B cell (primary cell): ENCODE measurements at regions not wholly inside any gene's neighbourhood (a gene's known extent, or its start where the extent isn't known, plus 50 kb on each side); places are given as distances from the start of the nearest gene placed in this dataset.

Experiments
- ATAC-seq: fragments of 200-7000 bp; cut with Tn5 transposase; one replicate; pipeline ENCODE4 v1.10.0; 2021; ENCODE audit warnings: low read depth, mild to moderate bottlenecking, moderate number of reproducible peaks, moderate library complexity
- CTCF ChIA-PET: fragments of 350-600 bp; sonication (Branson Sonifier 250); formaldehyde crosslinking; loops from one replicate; lab custom pipeline; 2021; ENCODE audit warnings: antibody characterized with exemption, inconsistent platforms; lab: Charles Lee
- POLR2A ChIA-PET: fragments of 350-600 bp; sonication (Branson Sonifier 250); formaldehyde crosslinking; loops from one replicate; lab custom pipeline; 2021; ENCODE audit warnings: antibody characterized with exemption; lab: Charles Lee
- DNase-seq: peaks from one replicate; pipeline ENCODE4 v3.0.0; 2013
- H2AFZ ChIP-seq: 2 replicates; pipeline ENCODE4 v1.6.1; 2012; ENCODE audit warnings: mild to moderate bottlenecking, low read depth, low read length; ENCODE audit not compliant: insufficient read depth, poor library complexity, severe bottlenecking
- H3K27ac ChIP-seq, 2 donors: 1 replicate in 1 of 2; 2 replicates in 1 of 2; pipeline ENCODE4 v1.5.1; 2012 to 2013; ENCODE audit warnings: low read length in 2 of 2, mild to moderate bottlenecking in 2 of 2, moderate library complexity in 1 of 2
- H3K27me3 ChIP-seq, 4 experiments: fragments of 200-600 bp in 1 of 4; sonication (generic) in 1 of 4; replicated peaks in 1 of 4; 1 replicate in 2 of 4; 2 replicates in 2 of 4; pipeline versions ENCODE4 v1.6.1 to v1.7.0; 2013 to 2016; ENCODE audit warnings: low read length in 3 of 4, mild to moderate bottlenecking in 2 of 4, mixed read lengths in 1 of 4, moderate library complexity in 1 of 4; ENCODE audit not compliant: insufficient read depth in 4 of 4, control insufficient read depth in 3 of 4; ENCODE audit errors: control extremely low read depth in 1 of 4
- H3K36me3 ChIP-seq, 2 experiments: replicated peaks in 1 of 2; 1 replicate in 1 of 2; 2 replicates in 1 of 2; pipeline versions ENCODE4 v1.6.1 to v1.7.1; 2013; ENCODE audit warnings: low read length in 1 of 2; ENCODE audit not compliant: insufficient read depth in 2 of 2, control insufficient read depth in 1 of 2; ENCODE audit errors: control extremely low read depth in 1 of 2, extremely low read depth in 1 of 2
- H3K4me1 ChIP-seq, 2 donors: fragments of 200-600 bp in 1 of 2; sonication (generic) in 1 of 2; 1 replicate in 1 of 2; 2 replicates in 1 of 2; pipeline versions ENCODE4 v1.5.1 to v1.6.1; 2013 to 2017; ENCODE audit warnings: low read length in 2 of 2; ENCODE audit not compliant: control insufficient read depth in 2 of 2, insufficient read depth in 2 of 2
- H3K4me2 ChIP-seq: replicated peaks from 2 replicates; pipeline ENCODE3; 2012; ENCODE audit warnings: mild to moderate bottlenecking, low read depth, low read length; ENCODE audit not compliant: poor library complexity, severe bottlenecking
- H3K4me3 ChIP-seq, 5 experiments: fragments of 200-600 bp in 1 of 5; sonication (generic) in 1 of 5; 1 replicate in 3 of 5; 2 replicates in 2 of 5; pipeline versions ENCODE4 v1.5.1 to v1.7.0; 2011 to 2016; ENCODE audit warnings: low read length in 4 of 5, mild to moderate bottlenecking in 4 of 5, low read depth in 2 of 5, control low read depth in 1 of 5, moderate library complexity in 1 of 5; ENCODE audit not compliant: insufficient read depth in 1 of 5; ENCODE audit errors: control extremely low read depth in 1 of 5, extremely low read depth in 1 of 5
- H3K79me2 ChIP-seq: fragments of 200-600 bp; sonication (generic); one replicate; pipeline ENCODE4 v1.6.0; 2016; ENCODE audit warnings: low read length; ENCODE audit not compliant: control insufficient read depth, insufficient read depth
- H3K9ac ChIP-seq: fragments of 200-600 bp; sonication (generic); 2 replicates; pipeline ENCODE4 v1.6.1; 2017; ENCODE audit warnings: mild to moderate bottlenecking, low read length, moderate library complexity
- H3K9me3 ChIP-seq, 3 donors: one replicate each; pipeline versions ENCODE4 v1.6.1 to v1.7.1; 2013; ENCODE audit warnings: low read length in 2 of 3; ENCODE audit not compliant: control insufficient read depth in 2 of 3, insufficient read depth in 1 of 3; ENCODE audit errors: control extremely low read depth in 1 of 3
- H4K20me1 ChIP-seq: 2 replicates; pipeline ENCODE4 v1.6.0; 2012; ENCODE audit warnings: mild to moderate bottlenecking, low read length; ENCODE audit not compliant: insufficient read depth, control insufficient read depth, poor library complexity, severe bottlenecking
- H3K27ac Mint-ChIP-seq: one replicate; pipeline ENCODE4 v1.8.0; 2021; ENCODE audit warnings: mixed read lengths
- H3K27me3 Mint-ChIP-seq: one replicate; pipeline ENCODE4 v1.8.0; 2021; ENCODE audit warnings: mixed read lengths
- H3K4me1 Mint-ChIP-seq: one replicate; pipeline ENCODE4 v1.8.0; 2021; ENCODE audit warnings: mixed read lengths
- H3K4me3 Mint-ChIP-seq: one replicate; pipeline ENCODE4 v1.8.0; 2021; ENCODE audit warnings: mixed read lengths
- H3K9me3 Mint-ChIP-seq: one replicate; pipeline ENCODE4 v1.8.0; 2022; ENCODE audit warnings: mixed read lengths; ENCODE audit not compliant: insufficient read depth
- EZH2 ChIP-seq: IDR thresholded peaks from 2 replicates; pipeline ENCODE4 v1.6.1; 2012; ENCODE audit warnings: borderline replicate concordance, low read depth, mild to moderate bottlenecking, moderate library complexity, low read length; ENCODE audit not compliant: insufficient read depth, poor library complexity, severe bottlenecking
- WGBS: methylation state at CpG from one replicate; pipeline ENCODE4 v1.1.5; 2013; ENCODE audit warnings: missing lambda C conversion rate; ENCODE audit not compliant: insufficient coverage; 5-methylcytosine and 5-hydroxymethylcytosine counted together
- intact Hi-C: fragments of 100-400 bp; cut with micrococcal nuclease; formaldehyde crosslinking; loops from one replicate; pipeline ENCODE4 v1.10.0; 2022
- TF ChIP-seq, protein P1 (sequence below): fragments of 200-600 bp; IDR thresholded peaks from one replicate; pipeline ENCODE4 v1.8.0; 2022; ENCODE audit warnings: antibody characterized with exemption, mild to moderate bottlenecking

DNA sequence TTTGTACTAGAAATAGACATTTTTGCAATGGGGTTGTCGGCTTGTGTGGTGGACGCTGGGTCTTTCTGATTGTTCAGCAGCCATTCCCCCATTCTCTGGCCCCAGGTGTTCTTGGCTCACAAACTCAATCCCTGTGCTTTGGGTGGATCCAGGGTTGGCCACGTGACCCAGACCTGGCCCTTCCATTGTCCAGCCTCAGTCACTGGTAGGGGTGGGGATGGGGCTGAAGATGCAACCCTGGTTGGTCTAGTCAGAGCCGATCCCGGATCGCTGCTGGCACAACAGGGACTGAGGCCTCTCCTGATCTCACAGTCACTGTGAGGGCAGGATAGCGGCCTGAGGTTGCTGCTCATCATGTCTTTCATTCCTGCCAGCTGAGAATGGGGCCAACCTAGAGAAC lies 365.3 kb upstream of the SULF2 start:
- WGBS = 83% methylated on average over 5 of the region's 7 CpGs
- H3K9me3 Mint-ChIP-seq = peaks cover 1% of the 10 kb centered on the region

DNA sequence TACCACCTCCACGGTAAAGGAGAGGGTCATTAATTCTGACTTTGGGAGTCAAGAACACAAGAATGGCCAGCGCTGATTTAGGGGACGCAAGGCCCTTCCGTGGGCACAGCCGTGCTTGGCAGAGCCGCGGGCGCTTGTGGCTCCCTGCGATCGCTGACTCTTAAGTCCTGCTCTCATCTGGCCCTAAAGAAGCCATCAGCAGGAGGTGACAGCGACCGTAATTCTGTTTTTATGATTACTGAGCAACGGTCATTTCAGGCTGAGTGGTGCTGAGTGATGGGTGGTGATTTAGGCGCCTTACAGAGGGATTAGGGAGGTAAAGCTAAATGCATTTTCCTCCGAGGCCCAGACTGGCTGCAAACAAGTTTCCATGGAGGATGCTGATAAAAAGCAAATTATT lies 364.6 kb upstream of the SULF2 start:
- no peak overlapping the region for H3K27ac ChIP-seq
- peaks cover 0 to 11% (median 0%) of the 10 kb centered on the region in 4 experiments for H3K27me3 ChIP-seq
- no peak overlapping the region for H3K4me3 ChIP-seq
- ATAC-seq = no peak
- Mint-ChIP-seq H3K9me3 (no peaks in the 10 kb centered on the region), H3K27ac (no peak overlapping the region), H3K4me3 (no peak overlapping the region), H3K27me3 (peaks cover 27% of the 10 kb centered on the region), H3K4me1 (no peaks in the 10 kb centered on the region)
- intact Hi-C loops = no loop called here
- no peaks in the 10 kb centered on the region for H4K20me1 ChIP-seq
- 86% methylated on average over 12 of the region's 15 CpGs for WGBS
- peaks cover 0 to under 1% (median 0%) of the 10 kb centered on the region in 3 donors for H3K9me3 ChIP-seq
- no peaks in the 10 kb centered on the region for H3K36me3 ChIP-seq
- no peaks in the 10 kb centered on the region for H3K79me2 ChIP-seq
- ChIA-PET CTCF (no interaction called here), POLR2A (no interaction called here)
- no peak overlapping the region for H3K4me2 ChIP-seq
- no peak overlapping the region for H2AFZ ChIP-seq
- no peaks in the 10 kb centered on the region for H3K4me1 ChIP-seq
- DNase-seq = no peak
- TF ChIP-seq, protein P1, sequence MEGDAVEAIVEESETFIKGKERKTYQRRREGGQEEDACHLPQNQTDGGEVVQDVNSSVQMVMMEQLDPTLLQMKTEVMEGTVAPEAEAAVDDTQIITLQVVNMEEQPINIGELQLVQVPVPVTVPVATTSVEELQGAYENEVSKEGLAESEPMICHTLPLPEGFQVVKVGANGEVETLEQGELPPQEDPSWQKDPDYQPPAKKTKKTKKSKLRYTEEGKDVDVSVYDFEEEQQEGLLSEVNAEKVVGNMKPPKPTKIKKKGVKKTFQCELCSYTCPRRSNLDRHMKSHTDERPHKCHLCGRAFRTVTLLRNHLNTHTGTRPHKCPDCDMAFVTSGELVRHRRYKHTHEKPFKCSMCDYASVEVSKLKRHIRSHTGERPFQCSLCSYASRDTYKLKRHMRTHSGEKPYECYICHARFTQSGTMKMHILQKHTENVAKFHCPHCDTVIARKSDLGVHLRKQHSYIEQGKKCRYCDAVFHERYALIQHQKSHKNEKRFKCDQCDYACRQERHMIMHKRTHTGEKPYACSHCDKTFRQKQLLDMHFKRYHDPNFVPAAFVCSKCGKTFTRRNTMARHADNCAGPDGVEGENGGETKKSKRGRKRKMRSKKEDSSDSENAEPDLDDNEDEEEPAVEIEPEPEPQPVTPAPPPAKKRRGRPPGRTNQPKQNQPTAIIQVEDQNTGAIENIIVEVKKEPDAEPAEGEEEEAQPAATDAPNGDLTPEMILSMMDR = no peak
- TF ChIP-seq EZH2 = no peak
- no peak overlapping the region for H3K9ac ChIP-seq

More for the DNA sequence above, 365.3 kb upstream of the SULF2 start:
- DNase-seq = no peak
- ChIA-PET CTCF (no interaction called here), POLR2A (no interaction called here)
- H3K4me1 Mint-ChIP-seq = no peaks in the 10 kb centered on the region
- peaks cover 0 to 7% (median 0%) of the 10 kb centered on the region in 3 donors for H3K9me3 ChIP-seq
- no peak overlapping the region for H2AFZ ChIP-seq
- no peak for TF ChIP-seq EZH2
- TF ChIP-seq, protein P1 = no peak
- H3K79me2 ChIP-seq = no peaks in the 10 kb centered on the region
- H3K9ac ChIP-seq = no peak overlapping the region
- no peak overlapping the region for H3K27ac ChIP-seq
- peaks cover 0 to 11% (median 0%) of the 10 kb centered on the region in 4 experiments for H3K27me3 ChIP-seq
- no peak overlapping the region for H3K4me2 ChIP-seq
- H3K36me3 ChIP-seq = no peaks in the 10 kb centered on the region
- H3K4me1 ChIP-seq = no peaks in the 10 kb centered on the region
- no peak overlapping the region for H3K4me3 Mint-ChIP-seq
- intact Hi-C loops = no loop called here
- H3K27ac Mint-ChIP-seq = no peak overlapping the region
- peaks cover 27% of the 10 kb centered on the region for H3K27me3 Mint-ChIP-seq
- H4K20me1 ChIP-seq = no peaks in the 10 kb centered on the region
- ATAC-seq = no peak
- no peak overlapping the region for H3K4me3 ChIP-seq
